Esophagus muscularis mucosa (tissue), 4 donors: ENCODE measurements at regions not wholly inside any gene's neighbourhood (a gene's known extent, or its start where the extent isn't known, plus 50 kb on each side); places are given as distances from the start of the nearest gene placed in this dataset.
A peak's percentile ranks its signal among the peaks of the same experiment; 100 is the strongest.

Experiments used
- DNase-seq: peaks from one replicate; pipeline ENCODE4 v3.0.0-alpha.2; 2017; ENCODE audit errors: extremely low spot score
- H3K27ac ChIP-seq, 4 donors: fragments of 200-600 bp; sonication (generic); replicated peaks in 1 of 4; 1 replicate in 3 of 4; 2 replicates in 1 of 4; pipeline ENCODE4 v1.5.1; 2016 to 2019; ENCODE audit warnings: mild to moderate bottlenecking in 1 of 4
- H3K27me3 ChIP-seq, 4 donors: fragments of 200-600 bp; sonication (generic); one replicate each; pipeline versions ENCODE4 v1.5.1 to v1.6.0; 2016 to 2019
- H3K36me3 ChIP-seq, 4 donors: fragments of 200-600 bp; sonication (generic); one replicate each; pipeline ENCODE4 v1.5.1; 2016 to 2019
- H3K4me1 ChIP-seq, 4 donors: fragments of 200-600 bp; sonication (generic); one replicate each; pipeline ENCODE4 v1.5.1; 2016 to 2019
- H3K4me3 ChIP-seq, 4 donors: fragments of 200-600 bp; sonication (generic); 1 replicate in 2 of 4; 2 replicates in 2 of 4; pipeline ENCODE4 v1.5.1; 2016 to 2019; ENCODE audit warnings: mild to moderate bottlenecking in 4 of 4, moderate library complexity in 1 of 4
- H3K9me3 ChIP-seq, 4 donors: fragments of 200-600 bp; sonication (generic); 1 replicate in 3 of 4; 2 replicates in 1 of 4; pipeline ENCODE4 v1.5.1; 2016 to 2019
- CTCF ChIP-seq, 3 experiments: fragments of 200-600 bp in 2 of 3; fragments of 450-650 bp in 1 of 3; sonication (generic) in 2 of 3; IDR thresholded peaks; one replicate each; pipeline ENCODE4 v1.5.1; 2017 to 2019; ENCODE audit warnings: antibody characterized with exemption in 3 of 3, mild to moderate bottlenecking in 2 of 3, moderate library complexity in 1 of 3
- EP300 ChIP-seq: sonication (generic); formaldehyde crosslinking; IDR thresholded peaks from one replicate; pipeline ENCODE4 v1.6.1; 2017; ENCODE audit warnings: antibody characterized with exemption
- POLR2A ChIP-seq: fragments of 450-650 bp; IDR thresholded peaks from one replicate; pipeline ENCODE4 v1.6.1; 2017; ENCODE audit warnings: antibody characterized with exemption, moderate library complexity, mild to moderate bottlenecking, low read depth
- POLR2AphosphoS5 ChIP-seq, 2 donors: sonication (generic); formaldehyde crosslinking; IDR thresholded peaks; one replicate each; pipeline ENCODE4 v1.6.1; 2017; ENCODE audit warnings: antibody characterized with exemption in 2 of 2
- WGBS: methylation state at CpG from one replicate; pipeline ENCODE4 v1.1.5; 2018; 5-methylcytosine and 5-hydroxymethylcytosine counted together
- intact Hi-C: fragments of 100-400 bp; cut with DNase I; formaldehyde crosslinking; loops from one replicate; pipeline ENCODE4 v1.15.1; 2023

- Histone ChIP-seq H3K27ac (no peak overlapping the region), H3K27me3 (no peaks in the 10 kb centered on the region), H3K36me3 (no peaks in the 10 kb centered on the region), H3K9me3 (no peaks in the 10 kb centered on the region), H3K4me3 (no peak overlapping the region), H3K4me1 (peaks cover 0 to 13% (median 3%) of the 10 kb centered on the region in 4 donors)
- DNase-seq = no peak
- intact Hi-C loops = no loop called here
- 88% methylated on average over 9 of the region's 9 CpGs for WGBS
- TF ChIP-seq POLR2AphosphoS5 (IDR thresholded peaks at IDR 0.05) (no peak), EP300 (no peak), POLR2A (no peak), CTCF (IDR thresholded peaks at IDR 0.05) (no peak)
Measured at GRCh38 chr18:7393080-7393479, 162.2 kb downstream of the LRRC30 start.

- no peak for TF ChIP-seq EP300
- TF ChIP-seq POLR2AphosphoS5 (IDR thresholded peaks at IDR 0.05) = no peak
- TF ChIP-seq POLR2A = no peak
- no peak for TF ChIP-seq CTCF (IDR thresholded peaks at IDR 0.05)
- H3K36me3 ChIP-seq = no peaks in the 10 kb centered on the region
- H3K27me3 ChIP-seq = no peaks in the 10 kb centered on the region
- DNase-seq = no peak
- no peak overlapping the region for H3K27ac ChIP-seq
- peaks cover 0 to 13% (median 3%) of the 10 kb centered on the region in 4 donors for H3K4me1 ChIP-seq
- H3K9me3 ChIP-seq = no peaks in the 10 kb centered on the region
- no peak overlapping the region for H3K4me3 ChIP-seq
- WGBS = 69% methylated on average over 9 of the region's 9 CpGs
- intact Hi-C loops = no loop called here
Measured at GRCh38 chr18:7394050-7394659, 163.3 kb downstream of the LRRC30 start.

GRCh38 chr18:7395566-7395965 is 164.7 kb downstream of the LRRC30 start:
- Histone ChIP-seq H3K27ac (no peak overlapping the region), H3K9me3 (no peaks in the 10 kb centered on the region), H3K36me3 (no peaks in the 10 kb centered on the region), H3K27me3 (no peaks in the 10 kb centered on the region), H3K4me1 (peaks cover 0 to 13% (median 3%) of the 10 kb centered on the region in 4 donors), H3K4me3 (no peak overlapping the region)
- intact Hi-C loops = no loop called here
- DNase-seq = no peak
- WGBS = 64% methylated on average over 4 of the region's 4 CpGs
- TF ChIP-seq POLR2AphosphoS5 (IDR thresholded peaks at IDR 0.05) (no peak), POLR2A (no peak), CTCF (IDR thresholded peaks at IDR 0.05) (no peak), EP300 (no peak)

- peak overlapping the region in 3 of 4 donors; percentile 33 to 57 (median 48) for H3K27ac ChIP-seq
- no peaks in the 10 kb centered on the region for H3K9me3 ChIP-seq
- H3K36me3 ChIP-seq = no peaks in the 10 kb centered on the region
- TF ChIP-seq EP300 (no peak), CTCF (IDR thresholded peaks at IDR 0.05) (no peak), POLR2A (no peak), POLR2AphosphoS5 (IDR thresholded peaks at IDR 0.05) (no peak)
- no peaks in the 10 kb centered on the region for H3K27me3 ChIP-seq
- H3K4me3 ChIP-seq = no peak overlapping the region
- WGBS = 88% methylated on average over 3 of the region's 3 CpGs
- no peak for DNase-seq
- intact Hi-C loops = no loop called here
- peaks cover 9 to 20% (median 12%) of the 10 kb centered on the region in 4 donors for H3K4me1 ChIP-seq
Measured at GRCh38 chr18:7413906-7414305, 153.2 kb upstream of the PTPRM start.

- no peak overlapping the region for H3K4me3 ChIP-seq
- 78% methylated on average over 2 of the region's 2 CpGs for WGBS
- intact Hi-C loops = no loop called here
- H3K27ac ChIP-seq = peak overlapping the region; percentile 33 to 62 (median 54)
- no peak for DNase-seq
- H3K36me3 ChIP-seq = no peaks in the 10 kb centered on the region
- H3K4me1 ChIP-seq = peaks cover 9 to 20% (median 12%) of the 10 kb centered on the region in 4 donors
- no peaks in the 10 kb centered on the region for H3K27me3 ChIP-seq
- H3K9me3 ChIP-seq = no peaks in the 10 kb centered on the region
- peak; percentile 48 for TF ChIP-seq EP300
- TF ChIP-seq CTCF (IDR thresholded peaks at IDR 0.05) = no peak
- TF ChIP-seq POLR2AphosphoS5 (IDR thresholded peaks at IDR 0.05) = peak; percentile 64 to 81
- no peak for TF ChIP-seq POLR2A
Measured at GRCh38 chr18:7414459-7414858, 152.7 kb upstream of the PTPRM start.
